NT2/D1 (cell line): ENCODE measurements at regions not wholly inside any gene's neighbourhood (a gene's known extent, or its start where the extent isn't known, plus 50 kb on each side); places are given as distances from the start of the nearest gene placed in this dataset.

Experiments
- SUZ12 ChIP-seq: IDR thresholded peaks from 2 replicates; pipeline ENCODE4 v1.6.1; 2011; ENCODE audit not compliant: insufficient read length, insufficient read depth; ENCODE audit errors: extremely low read depth
- YY1 ChIP-seq: IDR thresholded peaks from 2 replicates; pipeline ENCODE4 v1.6.1; 2011; ENCODE audit not compliant: insufficient read length, insufficient read depth
- ZNF274 ChIP-seq: IDR thresholded peaks from 2 replicates; pipeline ENCODE4 v1.6.1; 2011; ENCODE audit warnings: mild to moderate bottlenecking, low read depth, low read length

DNA sequence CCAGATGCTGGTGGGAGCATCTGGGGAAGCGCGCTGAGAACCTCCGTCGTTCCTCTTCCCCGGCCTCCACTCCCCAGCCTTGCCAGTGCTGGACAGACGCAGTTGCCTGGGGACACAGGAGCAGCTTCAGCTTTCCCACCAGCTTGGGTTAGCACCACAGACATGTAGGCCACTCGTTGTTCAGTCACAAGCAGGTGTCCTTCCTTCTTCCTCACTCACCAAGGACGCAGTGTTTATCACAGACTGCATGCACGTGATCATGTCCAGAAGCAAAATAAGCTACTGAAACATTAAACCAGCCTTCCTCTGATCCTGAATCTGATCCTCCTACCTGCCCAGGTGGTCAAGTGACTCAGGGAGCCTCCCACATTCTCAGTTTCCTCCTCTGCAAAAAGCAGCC is 232.9 kb downstream of the SYK start:
- no peak for TF ChIP-seq YY1
- TF ChIP-seq SUZ12 = no peak
- no peak for TF ChIP-seq ZNF274
